Left cardiac atrium (tissue), 4 donors: ENCODE measurements at regions not wholly inside any gene's neighbourhood (a gene's known extent, or its start where the extent isn't known, plus 50 kb on each side); places are given as distances from the start of the nearest gene placed in this dataset.

Experiments used
- ATAC-seq, 2 donors: fragments of 200-7000 bp; cut with Tn5 transposase; one replicate each; pipeline ENCODE4 v1.9.1; 2020; ENCODE audit warnings: mild to moderate bottlenecking in 2 of 2, moderate library complexity in 2 of 2
- DNase-seq: peaks from one replicate; pipeline ENCODE4 v3.0.0-alpha.2; 2020
- intact Hi-C, 2 donors: fragments of 100-400 bp; cut with DNase I; formaldehyde crosslinking; loops; one replicate each; pipeline versions ENCODE4 v1.14.1 to v1.15.1; 2022 to 2023
- donor health status: DM: no; HTN: yes; CAD: no.
- donor health status: DM: no; HTN: yes; CAD: no; lungs with severe emphysema.
- donor health status: DM: yes; HTN: yes; CAD: no.
- donor health status: Dilated cardiomyopathy.

GRCh38 chr5:175388531-175388930 is 55.5 kb downstream of the DRD1 start:
- DNase-seq (no peak), ATAC-seq (no peak)
- intact Hi-C loops: no loop called here

- intact Hi-C loops: no loop called here
- no peak for ATAC-seq
- no peak for DNase-seq
Measured at GRCh38 chr5:175387144-175387543, 56.8 kb downstream of the DRD1 start.

- no peak for DNase-seq
- ATAC-seq: no peak
- intact Hi-C loops: no loop called here
Measured at GRCh38 chr5:175386526-175386925, 57.5 kb downstream of the DRD1 start.

GRCh38 chr5:175385691-175386362 is 58.2 kb downstream of the DRD1 start:
- no peak for DNase-seq
- ATAC-seq: no peak
- intact Hi-C loops: no loop called here

GRCh38 chr5:175384724-175385552 is 59.0 kb downstream of the DRD1 start:
- intact Hi-C loops: no loop called here
- no peak for DNase-seq
- no peak for ATAC-seq

GRCh38 chr5:175383350-175383749 is 60.6 kb downstream of the DRD1 start:
- intact Hi-C loops: no loop called here
- ATAC-seq (no peak), DNase-seq (no peak)

- ATAC-seq (no peak), DNase-seq (no peak)
- intact Hi-C loops: no loop called here
Measured at GRCh38 chr5:175382171-175382570, 61.8 kb downstream of the DRD1 start.

GRCh38 chr5:175381130-175381529 is 62.9 kb downstream of the DRD1 start:
- no peak for ATAC-seq
- DNase-seq: no peak
- intact Hi-C loops: no loop called here

GRCh38 chr5:175380701-175381100 is 63.3 kb downstream of the DRD1 start:
- intact Hi-C loops: no loop called here
- ATAC-seq (no peak), DNase-seq (no peak)

- DNase-seq (no peak), ATAC-seq (no peak)
- intact Hi-C loops: no loop called here
Measured at GRCh38 chr5:175379867-175380266, 64.1 kb downstream of the DRD1 start.

GRCh38 chr5:175378444-175379028 is 65.4 kb downstream of the DRD1 start:
- ATAC-seq: no peak
- DNase-seq: no peak
- intact Hi-C loops: no loop called here

GRCh38 chr5:175377816-175378215 is 66.2 kb downstream of the DRD1 start:
- no peak for ATAC-seq
- intact Hi-C loops: no loop called here

GRCh38 chr5:175374166-175374875 is 69.7 kb downstream of the DRD1 start:
- ATAC-seq (no peak), DNase-seq (no peak)
- intact Hi-C loops: no loop called here

More at GRCh38 chr5:175377816-175378215, 66.2 kb downstream of the DRD1 start:
- DNase-seq: no peak

- DNase-seq (no peak), ATAC-seq (no peak)
- intact Hi-C loops: no loop called here
Measured at GRCh38 chr5:175365866-175366265, 78.1 kb downstream of the DRD1 start.

- intact Hi-C loops: no loop called here
- ATAC-seq: no peak
- DNase-seq: no peak
Measured at GRCh38 chr5:175363300-175363699, 80.7 kb downstream of the DRD1 start.

- DNase-seq (no peak), ATAC-seq (no peak)
- intact Hi-C loops: no loop called here
Measured at GRCh38 chr5:175357995-175358394, 86.0 kb downstream of the DRD1 start.

GRCh38 chr5:175356428-175356827 is 87.6 kb downstream of the DRD1 start:
- ATAC-seq (no peak), DNase-seq (no peak)
- intact Hi-C loops: no loop called here

- intact Hi-C loops: no loop called here
- ATAC-seq: no peak
- no peak for DNase-seq
Measured at GRCh38 chr5:175354964-175355363, 89.0 kb downstream of the DRD1 start.

GRCh38 chr5:175353926-175354325 is 90.1 kb downstream of the DRD1 start:
- intact Hi-C loops: no loop called here
- ATAC-seq (peak in 1 of 2 donors; percentile 87), DNase-seq (no peak)
